ENCODE measurements at regions not wholly inside any gene's neighbourhood (a gene's known extent, or its start where the extent isn't known, plus 50 kb on each side); places are given as distances from the start of the nearest gene placed in this dataset.

DNA sequence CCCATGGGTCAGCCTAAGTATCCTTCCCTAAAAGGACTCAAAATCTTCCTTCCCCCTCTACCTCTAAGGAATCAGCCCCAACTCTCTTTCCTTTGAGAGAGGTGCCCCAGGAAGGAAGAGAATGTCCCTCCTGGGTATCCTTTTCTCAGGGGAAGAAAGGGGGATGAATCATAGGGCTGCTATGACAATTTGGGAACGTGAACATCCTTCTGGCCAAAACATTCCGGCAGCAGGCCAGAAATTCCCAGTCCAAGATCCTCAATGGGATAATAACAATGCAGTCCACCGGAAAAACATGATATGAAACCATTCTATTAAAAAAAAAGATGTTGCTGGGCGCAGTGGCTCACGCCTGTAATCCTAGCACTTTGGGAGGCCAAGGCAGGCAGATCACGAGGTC lies 50.8 kb upstream of the CACNA2D3 start:
- no peak for DNase-seq

DNA sequence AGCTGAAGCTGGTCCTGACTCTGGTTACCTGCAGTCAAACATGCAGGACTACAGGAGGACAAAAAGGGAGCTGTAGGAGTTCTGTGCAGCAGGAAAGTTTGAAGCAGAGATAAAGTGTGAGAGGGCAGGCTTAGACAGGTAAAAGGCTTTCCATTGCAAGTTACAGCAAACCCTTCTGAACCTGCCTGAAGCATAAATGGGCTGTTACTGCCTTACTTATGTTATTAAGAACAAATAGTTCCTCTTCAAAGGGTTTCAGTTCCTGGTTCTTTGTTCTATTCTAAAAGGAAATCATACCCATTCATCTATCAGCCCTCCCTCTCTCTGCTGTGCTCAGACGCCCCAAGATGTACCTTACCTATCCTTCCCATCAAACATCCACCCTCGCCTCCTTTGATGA lies 52.4 kb upstream of the CACNA2D3 start:
- no peak for DNase-seq

GRCh38 chr3:54067055-54067698 lies 55.2 kb upstream of the CACNA2D3 start:
- DNase-seq, result no peak

GRCh38 chr3:54066253-54066652 lies 56.1 kb upstream of the CACNA2D3 start:
- no peak for DNase-seq

GRCh38 chr3:54065586-54065985 lies 56.8 kb upstream of the CACNA2D3 start:
- no peak for DNase-seq

DNA sequence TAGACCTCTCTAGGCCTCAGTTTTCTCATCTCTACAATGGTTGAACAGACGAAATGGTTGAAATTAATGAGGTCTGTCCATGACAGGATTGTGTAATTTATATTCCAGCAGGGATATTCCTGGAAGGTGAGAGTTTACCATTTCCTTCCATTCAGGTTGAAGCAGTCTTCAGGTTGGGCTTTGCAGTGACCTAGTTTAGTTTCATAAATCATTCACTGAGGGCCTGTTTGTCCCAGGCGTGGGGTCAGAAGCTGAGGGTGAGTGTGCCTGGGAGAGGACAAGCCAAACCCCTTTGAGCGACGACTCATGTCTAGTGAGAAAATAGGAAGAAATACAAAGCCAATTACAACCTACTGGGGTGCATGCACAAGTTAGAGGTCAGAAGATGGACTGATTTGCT lies 57.2 kb upstream of the CACNA2D3 start:
- no peak for DNase-seq

GRCh38 chr3:54064486-54064885 lies 57.9 kb upstream of the CACNA2D3 start:
- no peak for DNase-seq

GRCh38 chr3:54062546-54062945 lies 59.8 kb upstream of the CACNA2D3 start:
- no peak for DNase-seq

GRCh38 chr3:54056521-54056920 lies 65.8 kb upstream of the CACNA2D3 start:
- DNase-seq, result no peak

DNA sequence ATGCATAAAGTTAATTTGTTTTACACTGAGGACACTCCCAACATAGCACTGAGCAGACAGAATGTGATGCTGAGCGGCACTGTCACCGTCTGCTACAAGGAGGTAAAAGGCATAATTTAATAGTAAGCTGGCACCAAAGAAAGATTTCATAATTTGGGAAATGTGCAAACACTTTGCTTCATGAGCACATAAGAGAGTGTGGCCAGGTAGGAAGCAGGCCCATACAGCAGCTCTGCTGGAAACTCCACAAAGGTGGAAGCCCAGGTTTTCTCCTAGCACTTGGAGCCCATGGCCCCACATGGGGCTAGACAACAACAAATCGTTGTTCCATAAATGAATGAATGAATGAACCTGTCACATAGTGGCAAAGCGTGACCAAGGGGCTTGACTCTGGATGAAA lies 68.5 kb upstream of the CACNA2D3 start:
- DNase-seq, result no peak

GRCh38 chr3:54053211-54053610 lies 69.1 kb upstream of the CACNA2D3 start:
- no peak for DNase-seq

GRCh38 chr3:54047568-54047967 lies 74.8 kb upstream of the CACNA2D3 start:
- DNase-seq, result no peak

GRCh38 chr3:54046641-54047214 lies 75.6 kb upstream of the CACNA2D3 start:
- no peak for DNase-seq

DNA sequence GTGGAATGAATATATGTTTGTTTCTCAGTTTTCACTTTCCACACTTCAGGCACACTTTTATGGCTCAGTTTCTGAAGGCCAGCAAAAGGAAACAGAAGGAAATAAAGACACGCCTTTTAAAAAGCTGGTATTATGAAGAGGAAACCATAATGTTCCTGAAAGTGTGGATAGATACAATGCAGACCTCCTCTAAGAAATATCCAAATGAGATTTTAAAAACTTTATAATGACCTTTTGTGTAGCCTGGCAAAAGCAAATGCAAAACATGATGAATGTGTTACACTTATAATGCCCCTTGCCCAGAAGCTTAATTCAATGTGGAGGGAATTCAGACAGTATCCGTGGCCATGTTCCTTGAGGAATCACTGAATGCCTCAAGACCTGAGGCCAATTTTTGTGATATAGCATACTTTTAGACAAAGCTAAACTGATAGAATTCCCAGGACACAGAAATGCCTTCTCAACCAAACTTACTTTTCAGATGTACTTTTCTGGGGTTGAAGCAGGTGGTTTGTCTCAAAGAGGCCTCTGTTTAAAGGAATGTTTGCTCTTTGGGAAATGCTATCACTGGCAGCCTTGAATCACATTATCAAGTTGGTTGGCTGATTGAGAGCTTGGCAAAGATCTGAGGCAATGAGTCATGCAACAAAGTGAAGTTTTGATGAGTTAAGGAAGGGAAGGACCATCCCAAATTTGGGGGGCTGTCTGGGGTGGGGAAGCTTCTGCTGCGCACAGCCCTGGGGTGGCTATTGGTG lies 77.1 kb upstream of the CACNA2D3 start:
- no peak for DNase-seq

GRCh38 chr3:54042259-54042823 lies 80.0 kb upstream of the CACNA2D3 start:
- no peak for DNase-seq

GRCh38 chr3:54040476-54040875 lies 81.9 kb upstream of the CACNA2D3 start:
- no peak for DNase-seq

DNA sequence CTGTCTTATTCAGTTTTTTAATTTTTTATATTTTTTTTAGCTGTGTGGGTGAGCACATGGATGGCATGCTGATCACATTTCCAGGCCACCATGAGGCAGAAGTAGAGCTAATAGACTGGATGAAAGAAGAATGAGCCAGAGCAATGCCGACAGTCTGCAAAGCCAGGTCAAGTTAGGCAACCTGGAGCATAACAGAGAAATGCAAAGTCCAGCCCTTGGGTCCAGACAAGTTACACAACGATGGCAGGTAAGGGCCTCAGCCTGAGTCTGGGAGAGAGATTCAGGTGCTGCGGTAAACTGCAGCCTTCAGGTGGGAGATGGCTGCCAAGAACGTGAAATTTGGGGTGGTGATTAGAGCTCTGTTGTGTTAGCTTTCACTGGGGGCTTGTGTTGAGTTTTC lies 84.0 kb upstream of the CACNA2D3 start:
- DNase-seq, result no peak

- DNase-seq, result no peak
Measured at GRCh38 chr3:54036543-54036942, 85.8 kb upstream of the CACNA2D3 start.

DNA sequence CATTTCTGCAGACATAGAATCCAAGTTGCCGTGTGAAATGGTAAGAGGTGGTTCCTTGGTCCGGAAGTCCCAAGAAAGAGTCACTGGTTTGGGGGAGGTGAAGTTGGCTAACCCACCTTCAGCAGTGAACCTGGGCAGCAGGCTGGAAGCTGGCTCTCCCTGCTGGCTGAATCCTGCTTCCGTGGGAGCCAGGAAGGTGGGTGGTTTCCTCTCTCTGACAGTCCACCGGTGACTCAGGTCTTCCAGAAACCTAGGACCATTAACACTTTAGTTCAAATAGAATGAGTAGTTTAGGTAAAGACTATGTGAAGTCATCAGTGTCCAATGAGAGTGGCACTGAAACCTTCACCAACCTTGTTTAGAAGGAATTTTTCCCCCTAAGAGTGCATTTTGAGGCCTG lies 87.4 kb upstream of the CACNA2D3 start:
- DNase-seq, result no peak

DNA sequence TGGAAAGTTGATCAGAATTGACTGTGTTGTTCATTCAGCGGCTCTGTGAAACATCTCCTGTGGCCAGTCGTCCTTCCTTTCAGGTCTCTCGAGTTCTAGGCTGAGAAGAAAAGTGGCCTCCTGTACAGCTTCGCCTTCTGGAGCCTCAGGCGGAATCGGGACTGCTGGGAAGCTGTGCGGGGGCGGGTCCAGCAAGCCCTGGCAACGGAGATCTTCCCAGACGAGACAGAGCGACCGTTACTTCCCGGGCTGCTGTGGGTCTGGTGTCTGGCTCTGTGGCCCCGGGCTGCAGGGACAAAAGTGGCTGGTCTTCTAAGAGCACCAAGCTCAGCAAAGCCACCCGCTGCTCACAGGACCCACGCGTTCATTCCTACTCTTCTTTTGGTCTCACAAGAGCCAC lies 88.6 kb upstream of the CACNA2D3 start:
- no peak for DNase-seq

DNA sequence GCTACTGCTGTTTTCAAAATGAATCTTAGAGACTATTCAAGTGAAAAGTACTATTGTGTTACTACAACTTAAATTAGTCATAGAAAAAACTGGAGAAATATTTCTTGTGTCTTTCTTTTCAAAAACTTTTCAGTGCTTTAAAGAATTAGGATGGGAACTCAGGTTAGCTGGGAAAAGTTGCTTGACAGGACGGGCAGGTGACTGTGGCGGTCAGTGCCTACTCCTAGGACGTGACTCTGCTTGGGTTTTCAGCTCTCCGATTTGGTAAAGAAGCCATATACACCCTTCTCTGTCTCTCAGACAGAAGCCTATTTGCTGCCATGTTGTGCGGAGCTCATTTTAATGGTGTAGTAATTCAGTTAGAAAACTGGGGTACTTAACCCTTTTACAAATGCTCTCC lies 89.8 kb upstream of the CACNA2D3 start:
- DNase-seq, result no peak

- no peak for DNase-seq
Measured at GRCh38 chr3:54028372-54028771, 94.0 kb upstream of the CACNA2D3 start.

DNA sequence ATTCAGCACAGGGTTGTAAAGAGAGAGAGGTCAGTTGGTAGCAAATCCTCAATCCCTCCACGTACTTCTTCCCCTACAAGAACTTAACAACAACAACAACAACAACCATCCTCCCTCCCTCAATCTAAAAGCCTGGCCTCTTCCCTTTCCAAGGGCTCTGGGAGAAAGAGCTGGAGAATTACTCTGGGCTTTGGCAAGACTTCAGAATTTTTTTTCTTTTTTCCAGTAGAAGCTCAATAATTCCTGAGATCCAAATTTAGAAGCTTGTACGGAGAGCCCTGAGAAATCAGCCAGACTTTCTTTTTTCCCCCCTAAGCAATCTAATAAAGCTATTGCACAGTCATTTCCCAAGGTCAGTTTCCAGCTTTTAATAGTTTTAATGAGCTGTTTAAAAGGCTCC lies 95.8 kb upstream of the CACNA2D3 start:
- DNase-seq, result no peak

DNA sequence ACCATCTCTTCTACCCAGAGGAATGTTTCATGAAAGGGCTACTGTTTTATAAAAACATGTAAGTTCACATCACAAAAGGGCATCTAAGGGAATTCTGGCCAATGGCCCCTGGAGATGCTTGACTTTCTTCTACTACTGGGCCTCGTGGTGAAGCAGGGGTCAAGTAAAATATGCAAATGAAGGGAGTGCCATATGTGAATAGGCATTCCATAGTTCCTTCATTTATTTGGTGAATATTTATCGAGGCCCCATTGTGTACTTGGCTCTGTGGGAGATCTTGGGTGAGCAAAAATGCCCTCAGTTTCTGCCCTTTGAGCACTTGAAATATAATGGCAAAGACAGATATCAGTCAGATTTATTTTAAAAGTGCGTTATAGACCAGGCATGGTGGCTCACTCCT lies 101.3 kb upstream of the CACNA2D3 start:
- no peak for DNase-seq

Data from inflammatory macrophage treated with lipopolysaccharide for 4 hours (primary cell).